ENCODE measurements at regions not wholly inside any gene's neighbourhood (a gene's known extent, or its start where the extent isn't known, plus 50 kb on each side); places are given as distances from the start of the nearest gene placed in this dataset.

DNA sequence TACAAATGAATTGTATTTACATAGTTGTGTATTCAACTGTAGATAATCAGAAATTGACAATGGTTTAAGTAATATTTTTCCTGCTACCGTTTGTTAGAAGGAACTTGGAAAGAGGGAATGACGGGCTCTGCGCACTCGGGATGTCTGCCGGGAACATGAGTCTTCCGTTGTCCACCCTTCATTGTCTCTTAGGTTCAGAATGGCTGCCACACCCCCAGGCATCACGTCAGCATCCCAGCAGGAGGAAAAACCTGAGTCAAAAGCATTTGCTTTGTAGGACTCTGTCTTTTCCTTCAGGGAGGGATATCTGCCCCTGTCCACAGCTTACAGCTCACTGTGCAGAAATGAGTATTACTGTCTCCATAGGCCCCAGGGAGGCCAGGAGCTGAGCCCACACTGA, 331.2 kb downstream of the THBS2 start:
- Histone ChIP-seq H3K27me3 (ENCODE audit: insufficient read depth, low read depth) (no peaks in the 10 kb centered on the region), H3K79me2 (ENCODE audit: insufficient read depth, low read depth) (no peaks in the 10 kb centered on the region), H3K4me1 (ENCODE audit: low read depth, poor library complexity, severe bottlenecking) (no peaks in the 10 kb centered on the region), H2AFZ (ENCODE audit: low read depth) (no peak overlapping the region), H3K27ac (no peak overlapping the region), H3K9ac (no peak overlapping the region), H3K4me2 (no peak overlapping the region), H4K20me1 (ENCODE audit: insufficient read depth) (no peaks in the 10 kb centered on the region), H3K4me3 (IDR thresholded peaks at IDR 0.05; ENCODE audit: insufficient read depth, low read depth, low read length) (no peak overlapping the region), H3K36me3 (ENCODE audit: insufficient read depth) (no peaks in the 10 kb centered on the region)
- no peak for TF ChIP-seq CTCF (conservative IDR thresholded peaks at IDR 0.05; ENCODE audit: low read depth, low read length)

- Histone ChIP-seq H3K27me3 (ENCODE audit: insufficient read depth, low read depth) (no peaks in the 10 kb centered on the region), H3K36me3 (ENCODE audit: insufficient read depth) (no peaks in the 10 kb centered on the region), H4K20me1 (ENCODE audit: insufficient read depth) (no peaks in the 10 kb centered on the region), H2AFZ (ENCODE audit: low read depth) (no peak overlapping the region), H3K4me1 (ENCODE audit: low read depth, poor library complexity, severe bottlenecking) (no peaks in the 10 kb centered on the region), H3K9ac (no peak overlapping the region), H3K4me2 (no peak overlapping the region), H3K79me2 (ENCODE audit: insufficient read depth, low read depth) (no peaks in the 10 kb centered on the region), H3K27ac (no peak overlapping the region), H3K4me3 (IDR thresholded peaks at IDR 0.05; ENCODE audit: insufficient read depth, low read depth, low read length) (no peak overlapping the region)
- no peak for TF ChIP-seq CTCF (conservative IDR thresholded peaks at IDR 0.05; ENCODE audit: low read depth, low read length)
These were observed 333.4 kb downstream of the THBS2 start for GRCh38 chr6:168920289-168920688.

DNA sequence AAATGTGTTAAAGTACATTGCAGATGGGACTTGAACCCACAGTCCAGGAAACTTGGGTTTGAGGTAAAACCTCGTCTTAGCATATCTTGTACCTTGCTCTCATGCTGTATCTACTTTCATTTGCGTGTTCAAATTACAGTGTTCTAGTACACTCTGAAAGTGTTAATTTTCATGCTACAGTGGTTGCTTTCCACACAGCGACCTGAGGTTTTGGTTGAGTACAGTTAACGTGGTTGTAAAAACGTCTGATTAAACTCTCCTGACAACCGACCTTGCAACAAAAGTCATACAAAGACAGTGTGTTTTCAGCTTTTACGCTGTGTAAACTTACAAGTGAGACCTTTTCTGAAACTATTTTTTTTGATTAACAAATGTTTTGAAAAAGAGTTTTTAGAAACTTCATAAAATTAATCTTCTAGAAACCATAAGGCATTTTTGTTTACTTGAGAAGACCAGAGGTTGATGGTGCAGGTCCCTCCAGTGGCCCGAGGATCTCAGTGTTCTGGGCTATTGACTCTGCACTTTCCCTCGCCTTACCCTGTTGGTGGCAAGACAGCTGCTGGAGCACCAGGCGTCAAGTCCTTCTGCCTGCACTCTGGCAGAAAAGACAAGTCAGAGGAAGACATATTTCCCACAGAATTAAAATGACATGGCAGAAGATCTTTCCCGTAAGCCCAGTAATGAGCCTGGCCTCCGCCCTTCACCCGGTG, 334.0 kb downstream of the THBS2 start:
- Histone ChIP-seq H4K20me1 (ENCODE audit: insufficient read depth) (no peaks in the 10 kb centered on the region), H2AFZ (ENCODE audit: low read depth) (no peak overlapping the region), H3K36me3 (ENCODE audit: insufficient read depth) (no peaks in the 10 kb centered on the region), H3K27me3 (ENCODE audit: insufficient read depth, low read depth) (no peaks in the 10 kb centered on the region), H3K4me1 (ENCODE audit: low read depth, poor library complexity, severe bottlenecking) (no peaks in the 10 kb centered on the region), H3K79me2 (ENCODE audit: insufficient read depth, low read depth) (no peaks in the 10 kb centered on the region), H3K9ac (no peak overlapping the region), H3K4me2 (no peak overlapping the region), H3K27ac (no peak overlapping the region), H3K4me3 (IDR thresholded peaks at IDR 0.05; ENCODE audit: insufficient read depth, low read depth, low read length) (no peak overlapping the region)
- TF ChIP-seq CTCF (conservative IDR thresholded peaks at IDR 0.05; ENCODE audit: low read depth, low read length) = no peak

- H3K9ac ChIP-seq = no peak overlapping the region
- H3K4me2 ChIP-seq = no peak overlapping the region
- H4K20me1 ChIP-seq (ENCODE audit: insufficient read depth) = no peaks in the 10 kb centered on the region
- no peak overlapping the region for H2AFZ ChIP-seq (ENCODE audit: low read depth)
- no peak for TF ChIP-seq CTCF (conservative IDR thresholded peaks at IDR 0.05; ENCODE audit: low read depth, low read length)
- H3K36me3 ChIP-seq (ENCODE audit: insufficient read depth) = no peaks in the 10 kb centered on the region
- no peaks in the 10 kb centered on the region for H3K4me1 ChIP-seq (ENCODE audit: low read depth, poor library complexity, severe bottlenecking)
- no peak overlapping the region for H3K4me3 ChIP-seq (IDR thresholded peaks at IDR 0.05; ENCODE audit: insufficient read depth, low read depth, low read length)
- H3K27ac ChIP-seq = no peak overlapping the region
- H3K79me2 ChIP-seq (ENCODE audit: insufficient read depth, low read depth) = no peaks in the 10 kb centered on the region
- H3K27me3 ChIP-seq (ENCODE audit: insufficient read depth, low read depth) = no peaks in the 10 kb centered on the region
These were observed 337.0 kb downstream of the THBS2 start for GRCh38 chr6:168916576-168917211.
